HCT116 (cell line): ENCODE measurements at regions not wholly inside any gene's neighbourhood (a gene's known extent, or its start where the extent isn't known, plus 50 kb on each side); places are given as distances from the start of the nearest gene placed in this dataset.

ENCODE experiments used
- ATAC-seq: fragments of 200-7000 bp; cut with Tn5 transposase; 2 replicates; pipeline ENCODE4 v1.9.1; 2020; ENCODE audit warnings: mild to moderate bottlenecking, moderate library complexity
- BruUV-seq: library from RNA; stranded (reverse); fragments of 400-500 nt; replicated peaks from 2 replicates; lab custom pipeline; 2021; lab: Mats Ljungman, UMichigan
- CTCF ChIA-PET: fragments of 300-600 bp; sonication (Branson Sonifier 250); formaldehyde crosslinking; loops from one replicate; lab custom pipeline; 2021; ENCODE audit warnings: antibody characterized with exemption; lab: Charles Lee
- POLR2A ChIA-PET: fragments of 300-600, 350-600 bp; sonication (Branson Sonifier 250); formaldehyde crosslinking; loops from one replicate; lab custom pipeline; 2021; ENCODE audit warnings: antibody characterized with exemption; lab: Charles Lee
- RAD21 ChIA-PET, 2 experiments: fragments of 300-600 bp; sonication (Branson Sonifier 250); formaldehyde crosslinking; loops; one replicate each; lab custom pipeline; 2023; ENCODE audit warnings: low total read pairs in 2 of 2; ENCODE audit not compliant: uncharacterized antibody in 2 of 2, unreplicated experiment in 2 of 2, low non-redundant PET in 1 of 2; lab: Charles Lee
- DNase-seq: peaks from one replicate; pipeline ENCODE4 v3.0.0-alpha.2; 2010; ENCODE audit warnings: low read depth, low spot score
- H2AFZ ChIP-seq: fragments of 200-600 bp; shearing (Covaris generic), sonication (generic); 2 replicates; pipeline ENCODE4 v1.6.1; 2017; ENCODE audit warnings: low read depth, mixed run types, mixed read lengths, antibody characterized with exemption, low read length; ENCODE audit not compliant: poor library complexity, severe bottlenecking
- H3K27ac ChIP-seq: 2 replicates; pipeline ENCODE4 v1.5.1; 2012; ENCODE audit warnings: low read depth, low read length
- H3K27me3 ChIP-seq: fragments of 200-600 bp; sonication (generic); 2 replicates; pipeline ENCODE4 v1.6.1; 2016; ENCODE audit warnings: mixed run types, low read length, mixed read lengths; ENCODE audit not compliant: insufficient read depth
- H3K36me3 ChIP-seq, 2 experiments: fragments of 200-500 bp in 1 of 2; fragments of 200-600 bp in 1 of 2; sonication (Bioruptor generic) in 1 of 2; sonication (generic) in 1 of 2; 2 replicates each; pipeline versions ENCODE4 v1.5.1 to v1.6.1; 2014 to 2016; ENCODE audit warnings: low read length in 2 of 2, inconsistent platforms in 1 of 2, mixed read lengths in 1 of 2, mixed run types in 1 of 2; ENCODE audit not compliant: insufficient read depth in 2 of 2, control insufficient read depth in 1 of 2
- H3K4me1 ChIP-seq, 2 experiments: fragments of 200-600 bp in 1 of 2; sonication (generic) in 1 of 2; 2 replicates each; pipeline versions ENCODE4 v1.5.1 to v1.6.1; 2012 to 2017; ENCODE audit warnings: low read length in 2 of 2, inconsistent platforms in 1 of 2, mild to moderate bottlenecking in 1 of 2, mixed read lengths in 1 of 2, mixed run types in 1 of 2, moderate library complexity in 1 of 2; ENCODE audit not compliant: insufficient read depth in 2 of 2, control insufficient read depth in 1 of 2
- H3K4me2 ChIP-seq: fragments of 200-600 bp; sonication (generic); 2 replicates; pipeline ENCODE4 v1.6.1; 2017; ENCODE audit warnings: mixed run types, low read length, mixed read lengths
- H3K4me3 ChIP-seq, 2 experiments: fragments of 200-600 bp in 1 of 2; sonication (generic) in 1 of 2; replicated peaks in 1 of 2; 2 replicates each; pipeline ENCODE4 v1.5.1; 2011 to 2016; ENCODE audit warnings: low read length in 2 of 2, control low read depth in 1 of 2, low read depth in 1 of 2, mild to moderate bottlenecking in 1 of 2, mixed read lengths in 1 of 2, mixed run types in 1 of 2
- H3K79me2 ChIP-seq: fragments of 200-600 bp; sonication (generic); 2 replicates; pipeline ENCODE4 v1.6.1; 2017; ENCODE audit warnings: mild to moderate bottlenecking, mixed run types, low read length, moderate library complexity, mixed read lengths; ENCODE audit not compliant: insufficient read depth
- H3K9ac ChIP-seq: fragments of 200-600 bp; sonication (generic); 2 replicates; pipeline ENCODE4 v1.6.1; 2016; ENCODE audit warnings: low read length, mixed read lengths
- H3K9me2 ChIP-seq: fragments of 200-600 bp; sonication (generic), shearing (Covaris generic); 2 replicates; pipeline ENCODE4 v1.6.1; 2017; ENCODE audit warnings: mixed run types, mild to moderate bottlenecking, moderate library complexity; ENCODE audit not compliant: insufficient read depth
- H3K9me3 ChIP-seq, 2 experiments: fragments of 200-500 bp in 1 of 2; fragments of 200-600 bp in 1 of 2; sonication (Bioruptor generic) in 1 of 2; sonication (generic) in 1 of 2; 2 replicates each; pipeline ENCODE4 v1.6.1; 2014 to 2017; ENCODE audit warnings: low read length in 2 of 2, mixed read lengths in 2 of 2, inconsistent platforms in 1 of 2, low read depth in 1 of 2, mild to moderate bottlenecking in 1 of 2, mixed run types in 1 of 2, moderate library complexity in 1 of 2; ENCODE audit not compliant: control insufficient read depth in 1 of 2, insufficient read depth in 1 of 2
- H4K20me1 ChIP-seq: fragments of 200-600 bp; sonication (generic), shearing (Covaris generic); 2 replicates; pipeline ENCODE4 v1.6.1; 2017; ENCODE audit warnings: mixed run types, mild to moderate bottlenecking, moderate library complexity; ENCODE audit not compliant: insufficient read depth
- CEBPB ChIP-seq: IDR thresholded peaks from 2 replicates; pipeline ENCODE4 v1.6.1; 2012; ENCODE audit warnings: low read depth
- EZH2phosphoT487 ChIP-seq: fragments of 200-600 bp; IDR thresholded peaks from 2 replicates; pipeline ENCODE4 v1.6.1; 2018; ENCODE audit warnings: antibody characterized with exemption, borderline replicate concordance
- POLR2A ChIP-seq: IDR thresholded peaks from 2 replicates; pipeline ENCODE4 v1.7.0; 2011; ENCODE audit warnings: borderline replicate concordance; ENCODE audit not compliant: insufficient read depth, insufficient read length; ENCODE audit errors: extremely low read depth
- RAD21 ChIP-seq: IDR thresholded peaks from 2 replicates; pipeline ENCODE4 v1.6.1; 2012; ENCODE audit warnings: low read depth, mild to moderate bottlenecking
- SP1 ChIP-seq: IDR thresholded peaks from 2 replicates; pipeline ENCODE4 v1.6.1; 2012; ENCODE audit warnings: low read depth
- TCF7L2 ChIP-seq: IDR thresholded peaks from 2 replicates; pipeline ENCODE4 v1.7.0; 2011; ENCODE audit warnings: borderline replicate concordance, inconsistent platforms; ENCODE audit not compliant: insufficient read depth, insufficient read length; ENCODE audit errors: extremely low read depth
- YY1 ChIP-seq: IDR thresholded peaks from 2 replicates; pipeline ENCODE4 v1.6.1; 2011; ENCODE audit warnings: low read length, low read depth, moderate library complexity, mild to moderate bottlenecking; ENCODE audit not compliant: insufficient replicate concordance; ENCODE audit errors: extremely low read depth
- ZNF274 ChIP-seq: fragments of 200-500 bp; sonication (Bioruptor generic); IDR thresholded peaks from 2 replicates; pipeline ENCODE4 v1.6.1; 2014; ENCODE audit warnings: mild to moderate bottlenecking, low read depth, low read length, inconsistent platforms
- intact Hi-C: fragments of 100-400 bp; cut with micrococcal nuclease; formaldehyde crosslinking; loops from 2 replicates; pipeline ENCODE4 v1.10.0; 2022
- TF ChIP-seq, protein P1 (sequence below): IDR thresholded peaks from 2 replicates; pipeline ENCODE4 v1.6.1; 2012
- TF ChIP-seq, protein P2 (sequence below), 3 experiments: fragments of 200-600 bp in 1 of 3; sonication (generic) in 1 of 3; IDR thresholded peaks in 2 of 3; conservative IDR thresholded peaks in 1 of 3; 2 replicates each; pipeline ENCODE4 v1.5.1; 2012 to 2017; ENCODE audit warnings: low read depth in 2 of 3, low read length in 2 of 3, antibody characterized with exemption in 1 of 3, borderline replicate concordance in 1 of 3, control low read depth in 1 of 3, mild to moderate bottlenecking in 1 of 3, mixed read lengths in 1 of 3, mixed run types in 1 of 3, moderate library complexity in 1 of 3; ENCODE audit not compliant: insufficient read depth in 1 of 3
- TF ChIP-seq, protein P3 (sequence below): IDR thresholded peaks from 2 replicates; pipeline ENCODE4 v1.6.1; 2012; ENCODE audit warnings: low read depth
- TF ChIP-seq, protein P4 (sequence below): IDR thresholded peaks from 2 replicates; pipeline ENCODE4 v1.6.1; 2012

DNA sequence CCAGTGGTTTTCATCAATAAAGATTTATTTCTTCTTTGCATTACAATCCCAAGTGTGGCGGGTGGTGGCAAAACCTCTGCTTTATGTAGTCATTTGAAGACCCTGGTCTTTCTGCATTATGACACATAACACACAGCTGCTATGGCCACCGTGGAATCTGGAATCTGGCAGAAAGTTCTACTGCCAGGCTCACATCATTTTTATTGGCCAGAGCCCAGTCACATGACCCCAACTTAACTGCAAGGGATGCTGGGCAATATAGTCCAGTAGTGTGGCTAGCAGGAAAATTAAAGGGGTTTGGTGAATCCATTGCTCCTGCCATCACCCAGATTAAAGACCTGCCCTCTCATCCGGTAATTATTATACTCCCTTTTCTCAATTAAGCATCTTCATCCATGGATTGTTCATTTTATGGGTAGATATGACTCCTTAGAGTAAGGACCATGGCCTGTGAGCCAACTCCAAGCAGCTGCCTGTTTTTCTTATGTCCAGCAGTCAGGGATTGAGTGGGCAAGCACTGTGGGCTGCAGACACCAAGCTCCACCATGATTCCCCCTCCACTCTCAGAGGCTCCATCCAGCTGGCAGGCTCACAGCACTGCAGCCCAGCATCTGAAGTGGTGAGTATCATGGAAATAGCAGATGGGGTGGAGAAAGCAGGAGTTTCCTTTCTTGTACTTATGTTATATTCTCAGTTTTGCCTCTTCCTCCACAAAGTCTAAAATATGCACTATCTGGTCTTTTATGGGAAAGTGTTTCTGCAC lies 1030.7 kb downstream of the AACS start:
- H3K4me3 ChIP-seq: no peak overlapping the region
- no peak overlapping the region for H3K4me2 ChIP-seq
- H3K4me1 ChIP-seq: no peaks in the 10 kb centered on the region
- no peak overlapping the region for H2AFZ ChIP-seq
- no peaks in the 10 kb centered on the region for H3K9me2 ChIP-seq
- no peaks in the 10 kb centered on the region for H3K27me3 ChIP-seq
- ChIA-PET CTCF (no interaction called here), RAD21 (no interaction called here)
- intact Hi-C loops: no loop called here
- ATAC-seq: no peak
- BruUV-seq: no TSS peak
- H3K9ac ChIP-seq: no peak overlapping the region
- H3K9me3 ChIP-seq: peaks cover 9 to 13% of the 10 kb centered on the region in 2 experiments; a peak in 3 of 4 replicates
- no peaks in the 10 kb centered on the region for H3K36me3 ChIP-seq
- no peaks in the 10 kb centered on the region for H4K20me1 ChIP-seq
- TF ChIP-seq CEBPB (no peak), ZNF274 (no peak), RAD21 (no peak), EZH2phosphoT487 (no peak), POLR2A (no peak), SP1 (no peak), TCF7L2 (no peak), YY1 (no peak)
- TF ChIP-seq, protein P1, sequence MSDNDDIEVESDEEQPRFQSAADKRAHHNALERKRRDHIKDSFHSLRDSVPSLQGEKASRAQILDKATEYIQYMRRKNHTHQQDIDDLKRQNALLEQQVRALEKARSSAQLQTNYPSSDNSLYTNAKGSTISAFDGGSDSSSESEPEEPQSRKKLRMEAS: no peak
- TF ChIP-seq, protein P2, sequence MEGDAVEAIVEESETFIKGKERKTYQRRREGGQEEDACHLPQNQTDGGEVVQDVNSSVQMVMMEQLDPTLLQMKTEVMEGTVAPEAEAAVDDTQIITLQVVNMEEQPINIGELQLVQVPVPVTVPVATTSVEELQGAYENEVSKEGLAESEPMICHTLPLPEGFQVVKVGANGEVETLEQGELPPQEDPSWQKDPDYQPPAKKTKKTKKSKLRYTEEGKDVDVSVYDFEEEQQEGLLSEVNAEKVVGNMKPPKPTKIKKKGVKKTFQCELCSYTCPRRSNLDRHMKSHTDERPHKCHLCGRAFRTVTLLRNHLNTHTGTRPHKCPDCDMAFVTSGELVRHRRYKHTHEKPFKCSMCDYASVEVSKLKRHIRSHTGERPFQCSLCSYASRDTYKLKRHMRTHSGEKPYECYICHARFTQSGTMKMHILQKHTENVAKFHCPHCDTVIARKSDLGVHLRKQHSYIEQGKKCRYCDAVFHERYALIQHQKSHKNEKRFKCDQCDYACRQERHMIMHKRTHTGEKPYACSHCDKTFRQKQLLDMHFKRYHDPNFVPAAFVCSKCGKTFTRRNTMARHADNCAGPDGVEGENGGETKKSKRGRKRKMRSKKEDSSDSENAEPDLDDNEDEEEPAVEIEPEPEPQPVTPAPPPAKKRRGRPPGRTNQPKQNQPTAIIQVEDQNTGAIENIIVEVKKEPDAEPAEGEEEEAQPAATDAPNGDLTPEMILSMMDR (IDR thresholded peaks at IDR 0.05 in 2 of 3, conservative IDR thresholded peaks at IDR 0.05 in 1 of 3; ENCODE audit: borderline replicate concordance in 1 of 3, insufficient read depth in 1 of 3, low read depth in 2 of 3, low read length in 2 of 3): no peak
- TF ChIP-seq, protein P3, sequence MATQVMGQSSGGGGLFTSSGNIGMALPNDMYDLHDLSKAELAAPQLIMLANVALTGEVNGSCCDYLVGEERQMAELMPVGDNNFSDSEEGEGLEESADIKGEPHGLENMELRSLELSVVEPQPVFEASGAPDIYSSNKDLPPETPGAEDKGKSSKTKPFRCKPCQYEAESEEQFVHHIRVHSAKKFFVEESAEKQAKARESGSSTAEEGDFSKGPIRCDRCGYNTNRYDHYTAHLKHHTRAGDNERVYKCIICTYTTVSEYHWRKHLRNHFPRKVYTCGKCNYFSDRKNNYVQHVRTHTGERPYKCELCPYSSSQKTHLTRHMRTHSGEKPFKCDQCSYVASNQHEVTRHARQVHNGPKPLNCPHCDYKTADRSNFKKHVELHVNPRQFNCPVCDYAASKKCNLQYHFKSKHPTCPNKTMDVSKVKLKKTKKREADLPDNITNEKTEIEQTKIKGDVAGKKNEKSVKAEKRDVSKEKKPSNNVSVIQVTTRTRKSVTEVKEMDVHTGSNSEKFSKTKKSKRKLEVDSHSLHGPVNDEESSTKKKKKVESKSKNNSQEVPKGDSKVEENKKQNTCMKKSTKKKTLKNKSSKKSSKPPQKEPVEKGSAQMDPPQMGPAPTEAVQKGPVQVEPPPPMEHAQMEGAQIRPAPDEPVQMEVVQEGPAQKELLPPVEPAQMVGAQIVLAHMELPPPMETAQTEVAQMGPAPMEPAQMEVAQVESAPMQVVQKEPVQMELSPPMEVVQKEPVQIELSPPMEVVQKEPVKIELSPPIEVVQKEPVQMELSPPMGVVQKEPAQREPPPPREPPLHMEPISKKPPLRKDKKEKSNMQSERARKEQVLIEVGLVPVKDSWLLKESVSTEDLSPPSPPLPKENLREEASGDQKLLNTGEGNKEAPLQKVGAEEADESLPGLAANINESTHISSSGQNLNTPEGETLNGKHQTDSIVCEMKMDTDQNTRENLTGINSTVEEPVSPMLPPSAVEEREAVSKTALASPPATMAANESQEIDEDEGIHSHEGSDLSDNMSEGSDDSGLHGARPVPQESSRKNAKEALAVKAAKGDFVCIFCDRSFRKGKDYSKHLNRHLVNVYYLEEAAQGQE: no peak
- TF ChIP-seq, protein P4, sequence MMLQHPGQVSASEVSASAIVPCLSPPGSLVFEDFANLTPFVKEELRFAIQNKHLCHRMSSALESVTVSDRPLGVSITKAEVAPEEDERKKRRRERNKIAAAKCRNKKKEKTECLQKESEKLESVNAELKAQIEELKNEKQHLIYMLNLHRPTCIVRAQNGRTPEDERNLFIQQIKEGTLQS: no peak
- TF ChIP-seq, all 23 proteins: peak for 0
- Histone ChIP-seq H3K27ac (no peak overlapping the region), H3K79me2 (no peaks in the 10 kb centered on the region)
- POLR2A ChIA-PET: no interaction called here
- no peak for DNase-seq
